ENCODE measurements at regions not wholly inside any gene's neighbourhood (a gene's known extent, or its start where the extent isn't known, plus 50 kb on each side); places are given as distances from the start of the nearest gene placed in this dataset.

DNA sequence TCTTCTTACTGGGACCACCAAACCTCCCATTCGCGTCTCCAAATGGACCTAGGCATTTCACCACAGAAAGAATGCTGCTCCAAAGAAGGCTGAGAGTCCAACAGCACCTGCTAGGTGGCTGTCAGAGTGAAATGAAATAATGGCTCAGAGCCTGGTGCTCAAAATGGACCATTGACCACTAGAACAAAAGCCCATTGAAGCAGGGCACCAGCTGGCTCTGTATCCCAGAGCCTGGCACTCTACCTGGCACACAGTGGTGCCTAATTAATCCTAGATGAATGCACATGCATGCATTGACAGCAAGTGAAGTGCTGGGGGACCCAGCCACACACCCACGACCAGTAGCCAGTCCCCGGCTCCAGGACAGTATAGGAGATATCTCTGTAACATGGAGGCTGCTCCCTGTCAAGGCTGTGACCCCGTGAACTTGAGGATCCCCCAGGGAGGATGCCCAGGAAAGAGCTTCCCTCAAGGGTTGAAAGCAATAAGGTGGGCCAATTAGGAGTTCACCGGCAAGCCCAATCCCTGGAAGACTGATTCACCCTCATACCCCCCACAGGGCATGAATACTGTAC lies 261.3 kb downstream of the TNS1 start:
- Histone ChIP-seq H3K4me2 (ENCODE audit: insufficient read depth, low read length) (no peak overlapping the region), H3K27ac (ENCODE audit: low read length) (no peak overlapping the region)

DNA sequence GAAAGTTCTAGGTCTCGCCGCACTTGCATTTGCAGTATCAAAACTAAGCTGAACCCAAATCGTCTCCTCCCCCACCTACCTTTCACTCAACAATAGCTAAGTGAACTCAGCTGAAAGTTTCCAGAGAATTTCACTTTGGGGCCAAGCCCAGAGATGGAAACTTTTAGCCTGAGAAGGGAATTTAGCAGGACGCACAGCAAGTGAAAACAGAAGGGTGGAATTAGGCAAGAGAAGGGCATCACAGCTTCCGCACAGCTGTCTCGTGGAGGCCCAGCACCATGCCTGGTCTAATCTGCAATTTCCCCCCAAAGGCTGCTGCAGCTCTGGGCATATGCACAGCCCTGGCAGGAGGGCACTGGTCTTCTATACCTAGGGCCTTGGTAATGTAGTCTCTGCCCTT lies 262.0 kb downstream of the TNS1 start:
- Histone ChIP-seq H3K36me3 (ENCODE audit: insufficient read depth, low read length) (no peaks in the 10 kb centered on the region), H3K9ac (ENCODE audit: low read depth, low read length) (no peak overlapping the region), H3K4me3 (ENCODE audit: low read depth in 1 of 2, low read length in 2 of 2) (no peak overlapping the region), H3K9me3 (ENCODE audit: insufficient read depth, low read length, severe bottlenecking) (no peaks in the 10 kb centered on the region), H3K27ac (ENCODE audit: low read length) (no peak overlapping the region), H3K4me1 (ENCODE audit: insufficient read depth, low read length) (no peaks in the 10 kb centered on the region), H3K4me2 (ENCODE audit: insufficient read depth, low read length) (no peak overlapping the region), H3K27me3 (ENCODE audit: insufficient read depth, low read length, poor library complexity) (peaks cover 19% of the 10 kb centered on the region), H3K79me2 (ENCODE audit: insufficient read depth, low read length) (no peaks in the 10 kb centered on the region), H4K20me1 (ENCODE audit: insufficient read depth, low read length) (no peaks in the 10 kb centered on the region), H2AFZ (ENCODE audit: low read depth, low read length) (no peak overlapping the region)
- no peak for ATAC-seq (ENCODE audit: insufficient read depth, low read depth)
- TF ChIP-seq, protein P1, sequence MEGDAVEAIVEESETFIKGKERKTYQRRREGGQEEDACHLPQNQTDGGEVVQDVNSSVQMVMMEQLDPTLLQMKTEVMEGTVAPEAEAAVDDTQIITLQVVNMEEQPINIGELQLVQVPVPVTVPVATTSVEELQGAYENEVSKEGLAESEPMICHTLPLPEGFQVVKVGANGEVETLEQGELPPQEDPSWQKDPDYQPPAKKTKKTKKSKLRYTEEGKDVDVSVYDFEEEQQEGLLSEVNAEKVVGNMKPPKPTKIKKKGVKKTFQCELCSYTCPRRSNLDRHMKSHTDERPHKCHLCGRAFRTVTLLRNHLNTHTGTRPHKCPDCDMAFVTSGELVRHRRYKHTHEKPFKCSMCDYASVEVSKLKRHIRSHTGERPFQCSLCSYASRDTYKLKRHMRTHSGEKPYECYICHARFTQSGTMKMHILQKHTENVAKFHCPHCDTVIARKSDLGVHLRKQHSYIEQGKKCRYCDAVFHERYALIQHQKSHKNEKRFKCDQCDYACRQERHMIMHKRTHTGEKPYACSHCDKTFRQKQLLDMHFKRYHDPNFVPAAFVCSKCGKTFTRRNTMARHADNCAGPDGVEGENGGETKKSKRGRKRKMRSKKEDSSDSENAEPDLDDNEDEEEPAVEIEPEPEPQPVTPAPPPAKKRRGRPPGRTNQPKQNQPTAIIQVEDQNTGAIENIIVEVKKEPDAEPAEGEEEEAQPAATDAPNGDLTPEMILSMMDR (IDR thresholded peaks at IDR 0.05; ENCODE audit: borderline replicate concordance, extremely low read depth, low read length, poor library complexity, severe bottlenecking) = no peak
- TF ChIP-seq EZH2 (IDR thresholded peaks at IDR 0.05; ENCODE audit: borderline replicate concordance, low read depth, low read length, severe bottlenecking) = no peak
- no peak for DNase-seq

More for the DNA sequence above, 261.3 kb downstream of the TNS1 start:
- Histone ChIP-seq H3K9me3 (ENCODE audit: insufficient read depth, low read length, severe bottlenecking) (no peaks in the 10 kb centered on the region), H3K9ac (ENCODE audit: low read depth, low read length) (no peak overlapping the region), H3K27me3 (ENCODE audit: insufficient read depth, low read length, poor library complexity) (peaks cover 19% of the 10 kb centered on the region), H2AFZ (ENCODE audit: low read depth, low read length) (no peak overlapping the region), H3K4me1 (ENCODE audit: insufficient read depth, low read length) (no peaks in the 10 kb centered on the region), H3K79me2 (ENCODE audit: insufficient read depth, low read length) (no peaks in the 10 kb centered on the region), H3K36me3 (ENCODE audit: insufficient read depth, low read length) (no peaks in the 10 kb centered on the region), H3K4me3 (ENCODE audit: low read depth in 1 of 2, low read length in 2 of 2) (no peak overlapping the region), H4K20me1 (ENCODE audit: insufficient read depth, low read length) (no peaks in the 10 kb centered on the region)
- TF ChIP-seq, protein P1 (IDR thresholded peaks at IDR 0.05; ENCODE audit: borderline replicate concordance, extremely low read depth, low read length, poor library complexity, severe bottlenecking) = no peak
- no peak for TF ChIP-seq EZH2 (IDR thresholded peaks at IDR 0.05; ENCODE audit: borderline replicate concordance, low read depth, low read length, severe bottlenecking)
- no peak for ATAC-seq (ENCODE audit: insufficient read depth, low read depth)
- DNase-seq = no peak

DNA sequence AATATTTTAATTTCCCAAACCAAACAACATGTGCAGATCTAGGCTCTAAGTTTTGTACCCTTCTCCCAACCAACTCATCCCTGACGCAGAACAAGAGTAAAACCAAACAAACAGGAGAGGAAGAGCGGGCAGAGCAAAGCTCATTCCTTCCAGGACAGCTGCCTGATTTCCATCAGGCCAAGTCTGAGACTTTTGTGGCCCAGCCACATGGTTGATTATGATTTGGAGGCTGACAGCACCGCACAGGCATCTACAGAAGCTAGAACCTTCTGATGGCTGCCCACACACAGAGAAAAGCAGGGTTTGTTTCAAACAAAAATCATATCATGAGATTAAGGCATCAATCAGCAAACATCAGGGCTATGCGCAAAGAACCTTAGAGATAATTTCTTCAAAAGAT lies 262.6 kb downstream of the TNS1 start:
- no peak overlapping the region for H3K27ac ChIP-seq (ENCODE audit: low read length)
- no peak for ATAC-seq (ENCODE audit: insufficient read depth, low read depth)

More for the DNA sequence above, 262.6 kb downstream of the TNS1 start:
- Histone ChIP-seq H3K9ac (ENCODE audit: low read depth, low read length) (no peak overlapping the region), H3K27me3 (ENCODE audit: insufficient read depth, low read length, poor library complexity) (peaks cover 19% of the 10 kb centered on the region), H3K4me3 (ENCODE audit: low read depth in 1 of 2, low read length in 2 of 2) (no peak overlapping the region), H3K4me2 (ENCODE audit: insufficient read depth, low read length) (no peak overlapping the region), H2AFZ (ENCODE audit: low read depth, low read length) (no peak overlapping the region), H3K79me2 (ENCODE audit: insufficient read depth, low read length) (no peaks in the 10 kb centered on the region), H3K4me1 (ENCODE audit: insufficient read depth, low read length) (no peaks in the 10 kb centered on the region), H3K9me3 (ENCODE audit: insufficient read depth, low read length, severe bottlenecking) (no peaks in the 10 kb centered on the region), H3K36me3 (ENCODE audit: insufficient read depth, low read length) (no peaks in the 10 kb centered on the region), H4K20me1 (ENCODE audit: insufficient read depth, low read length) (no peaks in the 10 kb centered on the region)
- DNase-seq = no peak
- TF ChIP-seq EZH2 (IDR thresholded peaks at IDR 0.05; ENCODE audit: borderline replicate concordance, low read depth, low read length, severe bottlenecking) = no peak
- TF ChIP-seq, protein P1 (IDR thresholded peaks at IDR 0.05; ENCODE audit: borderline replicate concordance, extremely low read depth, low read length, poor library complexity, severe bottlenecking) = no peak
